C4-2B (cell line): ENCODE measurements at regions not wholly inside any gene's neighbourhood (a gene's known extent, or its start where the extent isn't known, plus 50 kb on each side); places are given as distances from the start of the nearest gene placed in this dataset.

Experiments used
- CTCF ChIP-seq: fragments of 450-650 bp; conservative IDR thresholded peaks from 2 replicates; pipeline ENCODE4 v1.5.1; 2017; ENCODE audit warnings: mild to moderate bottlenecking
- ZFX ChIP-seq: fragments of 450-650 bp; IDR thresholded peaks from 2 replicates; pipeline ENCODE4 v1.6.1; 2017

- TF ChIP-seq CTCF (no peak), ZFX (no peak)
These were observed 131.1 kb upstream of the FAM98A start for GRCh38 chr2:33730193-33730592.
